ENCODE measurements at regions not wholly inside any gene's neighbourhood (a gene's known extent, or its start where the extent isn't known, plus 50 kb on each side); places are given as distances from the start of the nearest gene placed in this dataset.

GRCh38 chr10:109464949-109465348 lies 458.4 kb downstream of the XPNPEP1 start:
- no peak for TF ChIP-seq CTCF (conservative IDR thresholded peaks at IDR 0.05 in 1 of 2, IDR thresholded peaks at IDR 0.05 in 1 of 2; ENCODE audit: extremely low read depth in 1 of 2, insufficient read depth in 1 of 2, low read depth in 1 of 2, low read length in 2 of 2)
- no peak for TF ChIP-seq EZH2 (IDR thresholded peaks at IDR 0.05; ENCODE audit: borderline replicate concordance, low read length)
